Pancreas (tissue), 10 donors: ENCODE measurements at regions not wholly inside any gene's neighbourhood (a gene's known extent, or its start where the extent isn't known, plus 50 kb on each side); places are given as distances from the start of the nearest gene placed in this dataset.

ENCODE experiments used
- ATAC-seq, 4 donors: fragments of 200-7000 bp; cut with Tn5 transposase; one replicate each; pipeline versions ENCODE4 v1.8.0 to v1.9.1; 2020; ENCODE audit warnings: mild to moderate bottlenecking in 4 of 4, moderate library complexity in 4 of 4
- DNase-seq, 6 donors: peaks; one replicate each; pipeline ENCODE4 v3.0.0-alpha.2; 2020
- FAIRE-seq: peaks from 2 replicates; lab custom pipeline; 2012; peaks lifted over from hg19 to GRCh38; lab: Jason Lieb, UNC
- H3K27ac ChIP-seq, 4 donors: fragments of 200-600 bp; sonication (generic); 1 replicate in 3 of 4; 2 replicates in 1 of 4; pipeline versions ENCODE4 v1.5.0 to v1.8.0; 2020
- H3K27me3 ChIP-seq, 4 donors: fragments of 200-600 bp; one replicate each; pipeline ENCODE4 v1.8.0; 2021
- H3K36me3 ChIP-seq, 3 donors: fragments of 200-600 bp; sonication (generic) in 1 of 3; one replicate each; pipeline versions ENCODE4 v1.5.0 to v1.8.0; 2020 to 2021
- H3K4me1 ChIP-seq, 3 donors: fragments of 200-600 bp; one replicate each; pipeline ENCODE4 v1.8.0; 2021
- H3K4me3 ChIP-seq, 4 donors: fragments of 200-600 bp; sonication (generic) in 2 of 4; one replicate each; pipeline versions ENCODE4 v1.5.0 to v1.8.0; 2020 to 2021
- H3K9me3 ChIP-seq, 4 donors: fragments of 200-600 bp; one replicate each; pipeline ENCODE4 v1.8.0; 2021
- WGBS, 2 donors: extraction: QIAGEN DNeasy Blood & Tissue Kit; methylation state at CpG; one replicate each; pipeline ENCODE4 v1.1.7; 2013; 5-methylcytosine and 5-hydroxymethylcytosine counted together
- intact Hi-C, 3 donors: fragments of 100-400 bp; cut with DNase I; formaldehyde crosslinking; loops; one replicate each; pipeline versions ENCODE4 v1.11.1 to v1.14.2; 2022
- TF ChIP-seq, protein P1 (sequence below), 4 donors: fragments of 200-600 bp; sonication (generic) in 3 of 4; IDR thresholded peaks; one replicate each; pipeline versions ENCODE4 v1.5.0 to v1.8.0; 2021; ENCODE audit warnings: antibody characterized with exemption in 4 of 4
- donor health status: healthy with polysubstance abuse.
- donor health status: DM: no; HTN: no; CAD: no; lungs with moderate emphysema.
- donor health status: DM: no; HTN: no; CAD: no.
- donor health status: control.
- donor health status: control.
- donor health status: Bipolar disorder and iron deficiency.
- donor health status: DM: yes; HTN: yes; CAD: no.
- donor health status: DM: no; HTN: no; CAD: no.
- donor health status: DM: no; HTN: no; CAD: no.
- donor health status: DM: yes; HTN: yes; CAD: no.

DNA sequence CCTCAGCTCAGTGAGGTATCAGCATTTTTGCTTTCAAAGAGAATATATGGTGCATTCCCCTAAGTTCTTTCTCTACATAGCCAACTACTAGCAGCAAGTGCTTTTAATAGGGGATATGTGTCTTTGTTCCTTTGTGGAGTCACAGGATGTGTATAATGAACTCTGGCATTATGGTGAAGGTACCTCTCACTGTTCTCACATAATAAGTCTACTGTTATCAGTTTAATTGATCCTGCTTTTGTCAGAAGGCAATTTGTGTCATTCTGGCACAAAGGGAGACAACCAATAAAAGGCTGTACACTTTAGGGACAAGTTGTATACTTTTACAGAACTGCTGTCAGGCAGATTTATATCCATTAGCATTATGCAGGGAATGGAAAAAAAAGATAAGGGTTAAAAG, 531.4 kb upstream of the RIOK2 start:
- no peak overlapping the region for H3K4me3 ChIP-seq
- no peaks in the 10 kb centered on the region for H3K9me3 ChIP-seq
- H3K27ac ChIP-seq: no peak overlapping the region
- TF ChIP-seq, protein P1, sequence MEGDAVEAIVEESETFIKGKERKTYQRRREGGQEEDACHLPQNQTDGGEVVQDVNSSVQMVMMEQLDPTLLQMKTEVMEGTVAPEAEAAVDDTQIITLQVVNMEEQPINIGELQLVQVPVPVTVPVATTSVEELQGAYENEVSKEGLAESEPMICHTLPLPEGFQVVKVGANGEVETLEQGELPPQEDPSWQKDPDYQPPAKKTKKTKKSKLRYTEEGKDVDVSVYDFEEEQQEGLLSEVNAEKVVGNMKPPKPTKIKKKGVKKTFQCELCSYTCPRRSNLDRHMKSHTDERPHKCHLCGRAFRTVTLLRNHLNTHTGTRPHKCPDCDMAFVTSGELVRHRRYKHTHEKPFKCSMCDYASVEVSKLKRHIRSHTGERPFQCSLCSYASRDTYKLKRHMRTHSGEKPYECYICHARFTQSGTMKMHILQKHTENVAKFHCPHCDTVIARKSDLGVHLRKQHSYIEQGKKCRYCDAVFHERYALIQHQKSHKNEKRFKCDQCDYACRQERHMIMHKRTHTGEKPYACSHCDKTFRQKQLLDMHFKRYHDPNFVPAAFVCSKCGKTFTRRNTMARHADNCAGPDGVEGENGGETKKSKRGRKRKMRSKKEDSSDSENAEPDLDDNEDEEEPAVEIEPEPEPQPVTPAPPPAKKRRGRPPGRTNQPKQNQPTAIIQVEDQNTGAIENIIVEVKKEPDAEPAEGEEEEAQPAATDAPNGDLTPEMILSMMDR (IDR thresholded peaks at IDR 0.05): no peak
- H3K36me3 ChIP-seq: no peaks in the 10 kb centered on the region
- intact Hi-C loops: no loop called here
- DNase-seq: no peak
- no peaks in the 10 kb centered on the region for H3K27me3 ChIP-seq
- ATAC-seq: no peak
- no peak for FAIRE-seq
- no peaks in the 10 kb centered on the region for H3K4me1 ChIP-seq

DNA sequence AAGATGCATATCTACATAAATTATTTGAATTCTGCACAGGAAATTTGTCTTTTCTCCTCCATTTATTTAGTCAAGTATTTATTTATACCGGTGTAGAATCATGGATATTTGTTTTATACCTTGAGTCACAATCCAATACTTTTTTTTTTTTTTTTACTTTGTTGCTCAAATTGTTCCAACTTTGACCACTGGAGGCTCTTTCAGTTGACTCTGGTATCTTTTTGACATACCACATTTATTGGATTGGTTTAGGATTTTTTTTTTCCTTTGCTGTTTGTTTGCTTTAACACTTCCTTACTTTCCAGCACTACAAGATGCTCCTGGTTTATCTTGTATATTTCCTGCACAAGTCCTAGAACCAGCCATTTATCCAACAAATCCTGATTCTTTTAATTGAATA, 543.1 kb upstream of the RIOK2 start:
- 38 to 48% methylated on average over 1 of the region's 1 CpG for WGBS, 2 donors
- no peak for ATAC-seq
- Histone ChIP-seq H3K9me3 (no peaks in the 10 kb centered on the region), H3K27me3 (no peaks in the 10 kb centered on the region), H3K27ac (no peak overlapping the region), H3K36me3 (no peaks in the 10 kb centered on the region), H3K4me3 (no peak overlapping the region), H3K4me1 (no peaks in the 10 kb centered on the region)
- TF ChIP-seq, protein P1 (IDR thresholded peaks at IDR 0.05): no peak
- no peak for DNase-seq
- intact Hi-C loops: no loop called here
- no peak for FAIRE-seq

DNA sequence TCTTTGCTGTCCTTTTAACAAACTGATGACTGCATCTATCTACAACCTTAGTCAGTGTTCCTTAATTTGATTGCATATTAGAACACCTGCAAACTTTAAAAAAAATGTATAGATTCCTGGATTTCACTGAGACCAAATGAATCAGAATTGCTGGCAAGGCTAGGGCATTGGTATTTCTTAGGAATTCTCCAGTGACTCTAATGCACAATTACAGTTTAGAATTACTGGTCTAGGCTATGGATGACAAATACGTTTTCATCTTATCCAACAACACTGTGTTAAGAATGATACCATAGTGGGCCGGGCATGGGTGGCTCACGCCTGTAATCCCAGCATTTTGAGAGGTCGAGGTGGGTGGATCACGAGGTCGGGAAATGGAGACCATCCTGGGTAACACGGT, 545.9 kb upstream of the RIOK2 start:
- intact Hi-C loops: no loop called here
- no peak for ATAC-seq
- Histone ChIP-seq H3K4me1 (no peaks in the 10 kb centered on the region), H3K4me3 (no peak overlapping the region), H3K27me3 (no peaks in the 10 kb centered on the region), H3K36me3 (no peaks in the 10 kb centered on the region), H3K27ac (no peak overlapping the region), H3K9me3 (no peaks in the 10 kb centered on the region)
- no peak for FAIRE-seq
- TF ChIP-seq, protein P1 (IDR thresholded peaks at IDR 0.05): no peak
- 70 to 90% methylated on average over 7 of the region's 7 CpGs for WGBS, 2 donors
- DNase-seq: no peak

DNA sequence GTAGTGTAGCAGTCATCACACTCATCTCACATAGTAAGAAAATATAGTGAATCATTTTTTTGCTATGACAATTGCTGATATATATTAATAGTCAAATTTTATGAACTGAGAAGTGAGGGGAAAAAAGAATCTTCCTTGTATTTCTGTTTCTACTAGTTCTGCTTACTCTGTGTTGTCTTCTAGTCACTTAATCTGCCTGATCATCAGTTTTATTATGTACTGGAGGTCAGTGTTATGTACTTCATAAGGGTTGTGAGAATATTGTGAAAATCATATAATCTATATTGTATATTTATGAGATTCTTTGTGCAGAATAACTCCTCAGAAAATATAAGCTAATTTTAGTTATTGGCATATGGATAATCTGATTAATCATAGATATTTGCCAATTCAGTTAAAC, 546.9 kb upstream of the RIOK2 start:
- H3K4me1 ChIP-seq: no peaks in the 10 kb centered on the region
- no peak overlapping the region for H3K27ac ChIP-seq
- H3K27me3 ChIP-seq: no peaks in the 10 kb centered on the region
- no peak for DNase-seq
- no peak overlapping the region for H3K4me3 ChIP-seq
- FAIRE-seq: no peak
- H3K36me3 ChIP-seq: no peaks in the 10 kb centered on the region
- no peak for ATAC-seq
- H3K9me3 ChIP-seq: no peaks in the 10 kb centered on the region
- TF ChIP-seq, protein P1 (IDR thresholded peaks at IDR 0.05): no peak
- intact Hi-C loops: no loop called here

DNA sequence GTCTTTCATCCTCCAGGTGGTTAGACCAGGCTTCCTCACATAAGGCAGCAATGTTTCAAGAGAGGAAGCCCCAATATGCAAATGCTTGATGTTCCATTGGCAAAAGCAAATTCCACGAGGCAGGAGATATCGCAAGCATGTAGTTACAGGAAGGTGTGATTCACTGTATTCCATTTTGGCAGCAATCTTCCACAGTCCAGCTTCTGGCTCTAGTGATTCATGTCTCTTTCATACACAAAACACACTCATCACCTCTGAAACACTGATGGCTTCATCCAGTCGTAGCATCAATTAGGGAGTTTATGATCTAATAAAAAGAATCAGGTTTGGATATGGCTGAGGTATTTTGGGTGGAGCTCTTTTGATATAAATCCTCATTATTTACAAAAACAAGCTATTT, 552.2 kb upstream of the RIOK2 start:
- no peak for DNase-seq
- H3K27ac ChIP-seq: no peak overlapping the region
- H3K9me3 ChIP-seq: no peaks in the 10 kb centered on the region
- H3K36me3 ChIP-seq: no peaks in the 10 kb centered on the region
- 73 to 83% methylated on average over 3 of the region's 3 CpGs for WGBS, 2 donors
- H3K4me1 ChIP-seq: no peaks in the 10 kb centered on the region
- H3K27me3 ChIP-seq: no peaks in the 10 kb centered on the region
- no peak overlapping the region for H3K4me3 ChIP-seq
- no peak for ATAC-seq
- no peak for FAIRE-seq
- intact Hi-C loops: no loop called here
- TF ChIP-seq, protein P1 (IDR thresholded peaks at IDR 0.05): no peak
